HuH-7.5 (cell line): ENCODE measurements at regions not wholly inside any gene's neighbourhood (a gene's known extent, or its start where the extent isn't known, plus 50 kb on each side); places are given as distances from the start of the nearest gene placed in this dataset.
"Not testable (repeated sequence)": the region's sequence is repeated elsewhere in the genome, so short reads cannot be mapped to it uniquely, and the experiment has no call there.

Experiments used
- DNase-seq: peaks from one replicate; pipeline ENCODE4 v3.0.0; 2011; ENCODE audit warnings: low spot score

DNA sequence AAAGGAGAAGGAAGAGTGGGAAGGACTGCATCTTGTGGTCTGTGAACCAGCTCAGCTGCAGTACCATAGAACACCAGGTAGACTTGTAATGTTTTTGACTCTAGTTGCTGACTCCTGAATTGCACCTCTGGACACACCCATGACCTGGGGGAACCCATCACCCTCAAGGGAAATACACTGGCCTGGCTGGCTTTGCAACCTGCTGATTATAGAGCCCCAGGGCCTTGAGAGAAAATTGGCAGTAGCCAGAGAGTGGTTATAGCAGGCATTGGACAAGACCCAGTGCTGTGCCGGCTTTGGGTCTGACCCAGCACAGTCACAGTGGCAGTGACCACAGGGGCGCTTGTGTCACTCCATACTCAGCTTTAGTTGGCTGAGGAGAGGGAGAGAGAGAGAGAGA, 902.3 kb downstream of the GRID1 start:
- DNase-seq: no peak

DNA sequence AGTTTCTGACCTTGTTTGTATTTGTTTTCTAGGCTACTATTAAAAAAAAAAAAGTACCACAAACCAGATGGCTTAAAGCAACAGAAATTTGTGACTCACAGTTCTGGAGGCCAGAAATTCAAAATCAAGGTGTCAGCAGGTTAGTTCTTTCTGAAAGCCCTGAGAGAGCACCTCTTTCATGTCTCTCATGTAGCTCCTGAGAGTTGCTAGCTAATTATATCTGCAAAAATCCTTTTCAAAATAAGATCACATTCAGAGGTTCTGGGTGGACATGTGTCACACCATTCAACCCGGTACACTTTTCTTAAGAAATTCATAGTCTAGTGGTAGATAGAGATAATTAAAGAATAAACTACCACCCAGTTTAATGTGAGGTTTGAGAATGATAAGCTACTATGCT, 888.6 kb downstream of the GRID1 start:
- no peak for DNase-seq

- no peak for DNase-seq
Measured at GRCh38 chr10:85490431-85490830, 876.2 kb downstream of the GRID1 start.

GRCh38 chr10:85491652-85492051, 874.9 kb downstream of the GRID1 start:
- DNase-seq: no peak

GRCh38 chr10:85492684-85493083, 873.9 kb downstream of the GRID1 start:
- no peak for DNase-seq

DNA sequence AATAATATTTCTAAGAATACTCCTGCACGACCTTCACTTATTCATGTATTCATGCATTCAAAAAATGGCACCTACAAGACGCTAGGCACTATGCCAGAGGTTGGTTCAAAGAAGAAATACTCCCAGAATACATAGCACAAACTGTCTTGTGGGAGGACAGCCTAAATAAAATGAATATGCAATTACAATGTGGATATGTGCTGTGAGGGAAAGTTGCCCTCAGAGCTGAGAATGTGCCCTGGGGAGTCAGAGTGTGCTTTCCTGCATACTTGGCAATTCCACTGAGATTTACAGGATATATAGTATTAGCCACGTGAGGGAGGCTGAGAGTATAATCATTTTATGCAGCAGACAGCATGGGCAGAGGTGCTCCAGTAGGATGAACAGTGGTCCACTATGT, 872.9 kb downstream of the GRID1 start:
- no peak for DNase-seq

DNA sequence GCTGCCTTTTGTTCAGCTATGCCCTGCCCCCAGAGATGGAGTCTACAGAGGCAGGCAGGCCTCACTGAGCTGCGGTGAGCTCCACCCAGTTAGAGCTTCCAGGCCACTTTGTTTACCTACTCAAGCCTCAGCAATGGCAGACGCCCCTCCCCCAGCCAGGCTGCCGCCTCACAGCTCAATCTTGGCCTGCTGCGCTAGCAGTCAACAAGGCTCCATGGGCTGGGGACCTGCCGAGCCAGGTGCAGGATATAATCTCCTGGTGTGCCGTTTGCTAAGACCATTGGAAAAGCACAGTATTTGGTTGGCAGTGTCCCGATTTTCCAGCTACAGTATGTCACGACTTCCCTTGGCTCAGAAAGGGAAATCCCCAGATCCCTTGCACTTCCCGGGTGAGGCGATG, 862.0 kb downstream of the GRID1 start:
- not testable (repeated sequence) for DNase-seq

- no peak for DNase-seq
Measured at GRCh38 chr10:85508159-85508558, 858.4 kb downstream of the GRID1 start.

GRCh38 chr10:85510682-85511081, 855.9 kb downstream of the GRID1 start:
- DNase-seq: no peak

DNA sequence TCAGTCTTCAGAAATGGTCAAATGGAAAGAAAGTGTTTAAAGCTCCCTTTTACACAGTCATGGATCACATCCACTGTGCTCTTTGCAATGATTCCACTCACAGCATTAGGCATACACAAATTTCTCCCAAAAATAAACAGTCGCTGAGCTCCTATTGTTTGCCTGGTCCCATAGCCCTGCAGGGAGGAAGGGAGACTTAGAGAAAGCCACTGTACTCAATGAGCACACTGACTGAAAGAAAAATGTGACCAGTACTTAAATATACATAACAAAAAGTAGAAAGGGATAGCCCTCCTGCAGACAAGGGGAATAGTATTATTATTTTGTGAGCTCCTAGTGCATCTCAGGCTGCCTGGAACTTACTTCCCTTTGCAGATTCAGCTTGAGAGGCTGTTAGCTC, 853.2 kb downstream of the GRID1 start:
- no peak for DNase-seq

- DNase-seq: no peak
Measured at GRCh38 chr10:85515316-85515715, 851.3 kb downstream of the GRID1 start.

- no peak for DNase-seq
Measured at GRCh38 chr10:85524001-85524666, 842.5 kb downstream of the GRID1 start.

DNA sequence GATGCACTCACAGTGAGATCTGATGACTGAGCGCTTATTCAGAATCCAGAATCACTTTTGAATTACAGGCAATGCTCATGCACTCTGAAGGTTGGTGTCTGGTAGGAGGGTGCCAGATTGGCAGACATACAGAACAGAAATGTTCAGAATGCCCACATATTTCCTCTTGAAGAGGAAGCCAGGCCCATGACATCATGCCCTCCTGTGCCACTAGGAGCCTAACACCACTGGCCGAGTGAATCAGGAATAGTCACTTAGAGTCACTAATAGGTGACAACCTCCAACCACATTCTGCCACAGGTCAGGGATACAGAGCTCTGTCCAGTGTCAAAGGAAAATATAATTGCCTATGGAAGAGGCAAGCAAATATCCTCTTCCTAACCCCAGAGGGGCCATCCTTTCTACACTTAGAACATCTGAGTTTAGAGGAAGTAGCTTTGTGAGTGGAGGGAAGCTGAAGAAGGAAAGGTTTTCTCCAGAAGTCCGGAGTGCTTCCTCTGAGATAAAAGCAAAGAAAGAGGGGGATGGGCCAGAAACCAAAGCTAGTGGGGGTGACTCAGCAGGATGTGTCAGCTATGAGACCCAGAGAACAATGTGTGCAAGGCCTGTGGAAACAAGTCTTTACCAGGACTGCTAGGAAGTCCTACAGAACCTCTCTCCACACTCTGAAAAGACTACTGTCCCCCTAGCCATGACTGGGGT, 838.8 kb downstream of the GRID1 start:
- no peak for DNase-seq

GRCh38 chr10:85528318-85528652, 838.3 kb downstream of the GRID1 start:
- DNase-seq: no peak

DNA sequence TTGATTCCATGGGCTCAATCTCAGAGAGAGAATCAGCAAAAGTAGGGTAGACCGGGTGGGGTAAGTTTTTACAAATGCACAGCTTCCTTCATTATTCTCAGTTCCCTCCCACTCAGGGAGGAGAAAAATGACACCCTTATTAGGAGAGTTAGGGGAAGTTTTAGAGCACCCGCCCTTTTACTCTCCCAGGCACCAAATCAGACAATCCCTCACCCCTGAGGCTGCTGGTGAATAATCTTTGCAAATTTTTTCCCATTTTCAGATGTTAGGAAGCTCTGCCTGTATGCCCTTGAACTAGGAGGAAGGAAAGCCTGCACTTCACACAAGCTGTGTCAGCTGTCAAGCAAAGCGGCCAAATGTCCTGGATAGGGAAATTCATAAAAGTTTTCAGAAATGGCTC, 834.9 kb downstream of the GRID1 start:
- DNase-seq: no peak

- no peak for DNase-seq
Measured at GRCh38 chr10:85532773-85533172, 833.8 kb downstream of the GRID1 start.

DNA sequence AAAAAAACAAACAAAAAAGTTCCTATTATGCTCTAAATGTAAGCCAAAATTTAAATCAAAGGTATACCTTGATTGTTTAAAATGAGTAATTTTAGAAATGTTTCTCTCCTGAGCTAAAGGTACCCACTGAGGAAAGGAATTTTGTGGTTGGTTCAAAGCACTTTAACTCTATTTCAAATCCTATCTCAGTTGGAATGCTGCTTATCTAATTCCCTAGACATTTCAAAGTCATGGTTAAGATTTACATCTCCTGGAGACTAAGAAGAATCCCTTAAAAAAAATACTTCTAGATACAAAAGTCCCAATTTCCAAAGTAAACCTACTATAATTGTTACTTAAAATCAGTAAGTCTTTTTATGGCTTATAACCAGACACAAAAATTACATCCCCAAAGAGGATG, 830.7 kb downstream of the GRID1 start:
- DNase-seq: no peak

DNA sequence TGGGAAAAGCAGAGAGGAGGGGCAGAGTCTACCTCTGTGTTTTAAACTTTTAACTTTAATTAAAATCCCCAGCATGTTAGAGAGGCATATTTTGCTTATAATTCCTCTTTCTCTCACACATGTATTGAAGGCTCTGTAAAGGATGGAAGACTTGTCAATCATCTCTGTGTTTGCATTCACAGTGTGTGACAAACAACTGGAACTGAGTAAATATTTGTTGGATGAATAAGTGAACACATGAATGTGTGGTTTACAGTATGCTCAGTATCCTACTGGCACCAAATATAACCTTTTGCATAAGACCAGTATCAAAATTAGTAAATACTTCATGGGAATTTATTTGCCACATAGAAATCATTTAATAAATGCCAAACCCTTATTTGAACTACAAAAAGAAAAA, 829.0 kb downstream of the GRID1 start:
- DNase-seq: no peak

DNA sequence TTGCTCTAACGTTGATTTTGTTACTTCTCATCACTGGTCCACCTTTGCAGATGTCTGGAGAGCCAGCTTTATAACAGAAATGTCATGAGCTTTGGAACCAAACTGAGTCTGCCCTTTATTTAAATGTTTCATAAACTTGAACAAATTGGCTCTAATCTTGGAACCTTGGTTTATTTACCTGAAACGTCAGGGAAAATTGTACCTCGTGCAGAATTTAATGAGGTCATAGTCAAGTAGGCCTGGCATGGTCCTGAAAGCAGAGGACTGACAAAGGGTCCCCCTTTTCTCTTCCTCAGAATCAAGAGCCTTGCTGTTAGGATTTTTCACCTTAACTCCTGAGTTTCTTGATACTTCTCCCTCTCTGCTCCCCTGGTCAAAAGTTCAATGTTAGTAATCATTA, 828.0 kb downstream of the GRID1 start:
- DNase-seq: no peak

DNA sequence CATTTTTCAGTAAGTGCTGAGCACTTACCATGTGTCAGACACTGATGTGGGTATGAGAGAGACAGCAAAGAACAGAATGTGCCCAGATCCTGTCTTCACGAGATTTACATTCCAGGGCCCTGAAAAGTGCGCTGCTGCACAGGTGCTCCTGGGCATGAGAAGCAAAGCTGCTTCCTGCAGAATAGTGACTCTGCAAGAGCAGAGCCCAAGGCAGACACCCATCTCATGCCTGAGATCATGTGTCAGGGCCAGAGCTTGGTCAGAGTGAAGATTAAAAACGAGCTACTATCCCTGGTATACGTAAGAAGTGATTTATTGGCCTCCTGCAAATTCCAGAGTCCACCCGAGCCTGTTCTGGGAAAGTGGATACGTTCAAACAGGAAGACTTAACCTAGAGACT, 824.4 kb downstream of the GRID1 start:
- DNase-seq: no peak

DNA sequence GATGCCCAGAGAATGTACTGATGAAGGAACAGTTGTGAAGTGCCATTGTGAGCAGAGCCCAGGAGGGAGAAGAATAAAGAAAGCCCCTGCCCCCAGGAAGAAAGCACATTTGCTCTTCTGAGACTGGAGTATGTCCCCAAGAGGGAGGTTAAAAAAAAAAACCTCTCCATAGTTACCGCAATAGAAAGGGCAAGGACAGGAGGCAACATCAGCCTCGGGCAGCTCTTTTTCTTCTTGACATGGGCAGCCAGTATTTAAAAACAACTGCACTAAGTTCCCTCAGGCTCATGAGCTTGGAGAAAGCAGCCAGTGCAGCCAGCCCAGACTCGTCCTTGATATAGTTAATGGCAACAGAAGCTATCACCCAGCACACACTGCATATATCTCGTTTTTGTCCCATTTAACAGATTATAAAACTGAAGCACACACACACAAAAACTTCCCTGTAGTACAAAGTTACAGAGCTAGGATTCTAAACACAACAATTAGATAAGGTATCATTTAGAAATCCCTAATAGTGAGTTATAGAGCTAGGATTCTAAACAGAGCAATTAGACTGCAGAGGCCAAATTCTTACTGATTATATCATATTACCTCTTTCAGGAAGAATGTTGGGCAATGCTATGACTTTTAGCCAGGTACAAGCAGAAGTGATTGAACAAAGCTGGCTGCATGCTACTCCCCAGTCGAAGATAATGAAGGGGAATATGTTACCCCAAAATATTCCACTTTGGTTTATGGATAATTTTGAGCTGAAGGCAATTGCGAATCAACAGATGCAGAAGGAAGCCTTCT, 823.5 kb downstream of the GRID1 start:
- no peak for DNase-seq

GRCh38 chr10:85544956-85545355, 821.6 kb downstream of the GRID1 start:
- DNase-seq: no peak

GRCh38 chr10:85545874-85546273, 820.7 kb downstream of the GRID1 start:
- DNase-seq: no peak
